ENCODE measurements at regions not wholly inside any gene's neighbourhood (a gene's known extent, or its start where the extent isn't known, plus 50 kb on each side); places are given as distances from the start of the nearest gene placed in this dataset.
"Not testable (repeated sequence)": the region's sequence is repeated elsewhere in the genome, so short reads cannot be mapped to it uniquely, and the experiment has no call there.

DNA sequence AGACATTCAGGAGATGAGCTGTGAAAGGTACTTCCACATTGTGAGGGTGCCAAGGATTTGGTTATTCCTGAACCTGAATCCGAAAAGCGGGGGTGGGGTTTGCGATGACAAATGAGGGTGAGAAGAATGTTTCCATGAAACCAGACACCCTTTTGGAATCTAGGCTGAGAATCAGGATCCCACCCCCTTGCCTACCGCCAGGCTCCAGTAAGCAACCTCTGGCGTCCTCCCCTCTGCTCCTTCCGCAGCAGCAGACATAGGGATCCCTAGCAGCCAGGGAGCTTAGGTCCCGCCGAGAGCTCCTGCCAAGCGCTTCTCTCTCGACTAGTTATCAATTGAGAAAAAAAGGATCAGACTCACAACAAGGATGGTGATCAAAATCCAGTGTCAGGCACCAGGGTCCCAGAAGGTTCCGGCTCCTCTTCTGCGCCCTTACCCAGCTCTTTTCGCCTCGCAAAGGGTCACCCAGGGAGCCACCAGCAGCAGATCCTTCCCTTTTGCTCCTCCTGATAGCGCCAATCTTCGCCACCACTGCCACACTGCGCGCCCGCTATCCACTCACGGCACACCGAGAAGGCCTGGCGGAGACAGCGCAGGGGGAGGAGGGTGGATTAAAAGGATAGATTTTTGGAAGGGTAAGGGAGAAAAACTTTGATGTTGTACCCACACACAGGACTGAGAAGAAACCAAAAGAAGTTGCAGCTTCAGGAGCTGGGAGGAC is 859.5 kb downstream of the KCNJ18 start:
- FAIRE-seq; DNase-seq (ENCODE audit: low spot score); H3K4me2 ChIP-seq (ENCODE audit: low read depth, low read length); H3K36me3 ChIP-seq (replicated peaks in 1 of 2; ENCODE audit: control insufficient read depth in 1 of 2, insufficient read depth in 2 of 2, low read length in 2 of 2); H3K4me1 ChIP-seq (ENCODE audit: insufficient read depth, low read length); intact Hi-C loops (cut with micrococcal nuclease; ENCODE audit: unreplicated experiment); H3K9ac ChIP-seq (ENCODE audit: insufficient read depth, low read depth, low read length); H3K4me3 ChIP-seq (replicated peaks in 1 of 3; ENCODE audit: insufficient read depth in 1 of 3, low read depth in 2 of 3, low read length in 3 of 3); ATAC-seq; CTCF ChIA-PET (ENCODE audit: low intra/inter-chr PET ratio, low total read pairs); H2AFZ ChIP-seq (ENCODE audit: low read length); H3K27ac ChIP-seq (ENCODE audit: extremely low read length, insufficient read depth, low read length); BruUV-seq (replicated peaks); H3K27me3 ChIP-seq (ENCODE audit: control insufficient read depth in 1 of 2, insufficient read depth in 2 of 2, low read length in 2 of 2); H4K20me1 ChIP-seq (ENCODE audit: insufficient read depth, low read length); H3K9me3 ChIP-seq (ENCODE audit: low read length); H3K79me2 ChIP-seq (ENCODE audit: insufficient read depth, low read length); POLR2A ChIA-PET: not testable (repeated sequence)
- in situ Hi-C loops (cut with HindIII; ENCODE audit: extremely low pct_ligation_motif_present, low pct_unique_long_range_greater_than_20kb), result loop anchor here (25.0 kb wide), 2 partner anchors 90 to 190 kb away; no protein-coding TSS in a partner anchor
- WGBS (ENCODE audit: low lambda C conversion rate), result 62% methylated on average over 21 of the region's 23 CpGs

DNA sequence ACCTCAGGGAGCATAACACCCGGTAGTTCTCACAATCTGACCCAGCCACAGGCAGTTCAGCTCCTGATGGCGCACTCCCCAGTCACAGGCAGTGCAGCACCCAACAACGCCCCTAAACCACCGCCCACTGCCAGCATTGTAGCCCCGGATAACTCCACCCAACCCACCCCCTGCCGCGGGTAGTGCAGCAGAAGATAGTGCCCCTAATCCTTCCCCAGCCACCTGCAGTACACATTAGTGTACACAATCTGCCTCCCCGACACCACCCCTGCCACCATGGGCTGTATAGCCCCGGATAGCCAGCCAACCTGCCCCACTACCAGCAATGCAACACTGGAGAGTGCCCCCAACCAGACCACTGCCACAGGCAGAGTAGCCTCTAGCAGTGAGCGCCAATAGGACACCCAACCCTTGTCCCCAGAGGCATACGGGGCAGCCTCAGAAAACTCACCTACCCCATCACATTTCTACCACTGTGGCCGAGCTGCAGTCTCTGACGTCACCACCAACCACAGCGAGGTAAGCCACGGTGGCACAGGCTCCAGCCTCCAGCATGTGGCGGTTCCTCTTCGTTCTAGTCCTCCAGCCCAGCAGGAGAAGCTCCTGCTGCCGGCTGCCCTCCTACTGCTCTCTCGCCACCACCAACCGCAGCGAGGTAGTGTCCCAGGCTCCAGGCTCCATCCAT is 877.3 kb downstream of the KCNJ18 start:
- Histone ChIP-seq H3K27ac (ENCODE audit: extremely low read length, insufficient read depth, low read length) (no peak overlapping the region), H3K4me1 (ENCODE audit: insufficient read depth, low read length) (no peaks in the 10 kb centered on the region), H3K4me2 (ENCODE audit: low read depth, low read length) (no peak overlapping the region), H3K36me3 (replicated peaks in 1 of 2; ENCODE audit: control insufficient read depth in 1 of 2, insufficient read depth in 2 of 2, low read length in 2 of 2) (no peaks in the 10 kb centered on the region), H2AFZ (ENCODE audit: low read length) (no peak overlapping the region), H3K79me2 (ENCODE audit: insufficient read depth, low read length) (no peaks in the 10 kb centered on the region), H3K9me3 (ENCODE audit: low read length) (no peaks in the 10 kb centered on the region), H3K4me3 (replicated peaks in 1 of 3; ENCODE audit: insufficient read depth in 1 of 3, low read depth in 2 of 3, low read length in 3 of 3) (no peak overlapping the region), H4K20me1 (ENCODE audit: insufficient read depth, low read length) (no peaks in the 10 kb centered on the region), H3K9ac (ENCODE audit: insufficient read depth, low read depth, low read length) (no peak overlapping the region), H3K27me3 (ENCODE audit: control insufficient read depth in 1 of 2, insufficient read depth in 2 of 2, low read length in 2 of 2) (no peaks in the 10 kb centered on the region)
- ChIA-PET POLR2A (no interaction called here), CTCF (ENCODE audit: low intra/inter-chr PET ratio, low total read pairs) (no interaction called here)
- no peak for ATAC-seq
- no TSS peak for BruUV-seq (replicated peaks)
- intact Hi-C loops (cut with micrococcal nuclease; ENCODE audit: unreplicated experiment), result no loop called here
- 24% methylated on average over 13 of the region's 21 CpGs for WGBS (ENCODE audit: low lambda C conversion rate)
- DNase-seq (ENCODE audit: low spot score), result no peak
- in situ Hi-C loops (cut with HindIII; ENCODE audit: extremely low pct_ligation_motif_present, low pct_unique_long_range_greater_than_20kb), result loop anchor here (25.0 kb wide), 2 partner anchors 107 to 207 kb away; no protein-coding TSS in a partner anchor
- no peak for FAIRE-seq
- TF ChIP-seq KDM1A (CRISPR knock-in tag; IDR thresholded peaks at IDR 0.05), result no peak
- TF ChIP-seq, protein P1, sequence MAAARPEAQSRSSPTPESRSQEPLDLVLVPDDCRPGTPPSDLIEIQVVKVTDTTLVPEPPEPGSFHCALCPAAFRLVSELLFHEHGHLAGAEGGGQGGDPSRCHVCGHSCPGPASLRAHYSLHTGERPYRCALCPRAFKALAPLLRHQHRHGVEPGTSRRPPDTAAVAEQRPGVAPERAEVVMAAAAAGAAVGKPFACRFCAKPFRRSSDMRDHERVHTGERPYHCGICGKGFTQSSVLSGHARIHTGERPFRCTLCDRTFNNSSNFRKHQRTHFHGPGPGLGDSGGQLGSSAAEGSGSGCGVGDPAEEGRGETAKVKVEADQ (CRISPR knock-in tag; IDR thresholded peaks at IDR 0.05; ENCODE audit: borderline replicate concordance), result no peak
- TF ChIP-seq, protein P2, sequence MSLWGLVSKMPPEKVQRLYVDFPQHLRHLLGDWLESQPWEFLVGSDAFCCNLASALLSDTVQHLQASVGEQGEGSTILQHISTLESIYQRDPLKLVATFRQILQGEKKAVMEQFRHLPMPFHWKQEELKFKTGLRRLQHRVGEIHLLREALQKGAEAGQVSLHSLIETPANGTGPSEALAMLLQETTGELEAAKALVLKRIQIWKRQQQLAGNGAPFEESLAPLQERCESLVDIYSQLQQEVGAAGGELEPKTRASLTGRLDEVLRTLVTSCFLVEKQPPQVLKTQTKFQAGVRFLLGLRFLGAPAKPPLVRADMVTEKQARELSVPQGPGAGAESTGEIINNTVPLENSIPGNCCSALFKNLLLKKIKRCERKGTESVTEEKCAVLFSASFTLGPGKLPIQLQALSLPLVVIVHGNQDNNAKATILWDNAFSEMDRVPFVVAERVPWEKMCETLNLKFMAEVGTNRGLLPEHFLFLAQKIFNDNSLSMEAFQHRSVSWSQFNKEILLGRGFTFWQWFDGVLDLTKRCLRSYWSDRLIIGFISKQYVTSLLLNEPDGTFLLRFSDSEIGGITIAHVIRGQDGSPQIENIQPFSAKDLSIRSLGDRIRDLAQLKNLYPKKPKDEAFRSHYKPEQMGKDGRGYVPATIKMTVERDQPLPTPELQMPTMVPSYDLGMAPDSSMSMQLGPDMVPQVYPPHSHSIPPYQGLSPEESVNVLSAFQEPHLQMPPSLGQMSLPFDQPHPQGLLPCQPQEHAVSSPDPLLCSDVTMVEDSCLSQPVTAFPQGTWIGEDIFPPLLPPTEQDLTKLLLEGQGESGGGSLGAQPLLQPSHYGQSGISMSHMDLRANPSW (CRISPR knock-in tag; IDR thresholded peaks at IDR 0.05; ENCODE audit: borderline replicate concordance), result no peak
- TF ChIP-seq ZMAT3 (CRISPR knock-in tag; conservative IDR thresholded peaks at IDR 0.05), result no peak
- no peak for TF ChIP-seq FIP1L1 (IDR thresholded peaks at IDR 0.05; ENCODE audit: borderline replicate concordance, insufficient read depth, low read depth, low read length)
- TF ChIP-seq ZNF564 (CRISPR knock-in tag; IDR thresholded peaks at IDR 0.05), result no peak
- TF ChIP-seq ATF7 (IDR thresholded peaks at IDR 0.05), result peak; percentile 63
- TF ChIP-seq ATF7 (CRISPR knock-in tag; IDR thresholded peaks at IDR 0.05), result no peak
- TF ChIP-seq CREB1 (IDR thresholded peaks at IDR 0.05), result peak; percentile 91
- no peak for TF ChIP-seq CREB1 (CRISPR knock-in tag; IDR thresholded peaks at IDR 0.05)
- TF ChIP-seq, protein P3, sequence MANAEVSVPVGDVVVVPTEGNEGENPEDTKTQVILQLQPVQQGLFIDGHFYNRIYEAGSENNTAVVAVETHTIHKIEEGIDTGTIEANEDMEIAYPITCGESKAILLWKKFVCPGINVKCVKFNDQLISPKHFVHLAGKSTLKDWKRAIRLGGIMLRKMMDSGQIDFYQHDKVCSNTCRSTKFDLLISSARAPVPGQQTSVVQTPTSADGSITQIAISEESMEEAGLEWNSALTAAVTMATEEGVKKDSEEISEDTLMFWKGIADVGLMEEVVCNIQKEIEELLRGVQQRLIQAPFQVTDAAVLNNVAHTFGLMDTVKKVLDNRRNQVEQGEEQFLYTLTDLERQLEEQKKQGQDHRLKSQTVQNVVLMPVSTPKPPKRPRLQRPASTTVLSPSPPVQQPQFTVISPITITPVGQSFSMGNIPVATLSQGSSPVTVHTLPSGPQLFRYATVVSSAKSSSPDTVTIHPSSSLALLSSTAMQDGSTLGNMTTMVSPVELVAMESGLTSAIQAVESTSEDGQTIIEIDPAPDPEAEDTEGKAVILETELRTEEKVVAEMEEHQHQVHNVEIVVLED (CRISPR knock-in tag; IDR thresholded peaks at IDR 0.05; ENCODE audit: borderline replicate concordance), result no peak
- no peak for TF ChIP-seq NCOA2 (CRISPR knock-in tag; IDR thresholded peaks at IDR 0.05)
- no peak for TF ChIP-seq SKI (IDR thresholded peaks at IDR 0.05; ENCODE audit: partially characterized antibody)
